ENCODE measurements at regions not wholly inside any gene's neighbourhood (a gene's known extent, or its start where the extent isn't known, plus 50 kb on each side); places are given as distances from the start of the nearest gene placed in this dataset.
"Not testable (repeated sequence)": the region's sequence is repeated elsewhere in the genome, so short reads cannot be mapped to it uniquely, and the experiment has no call there.

DNA sequence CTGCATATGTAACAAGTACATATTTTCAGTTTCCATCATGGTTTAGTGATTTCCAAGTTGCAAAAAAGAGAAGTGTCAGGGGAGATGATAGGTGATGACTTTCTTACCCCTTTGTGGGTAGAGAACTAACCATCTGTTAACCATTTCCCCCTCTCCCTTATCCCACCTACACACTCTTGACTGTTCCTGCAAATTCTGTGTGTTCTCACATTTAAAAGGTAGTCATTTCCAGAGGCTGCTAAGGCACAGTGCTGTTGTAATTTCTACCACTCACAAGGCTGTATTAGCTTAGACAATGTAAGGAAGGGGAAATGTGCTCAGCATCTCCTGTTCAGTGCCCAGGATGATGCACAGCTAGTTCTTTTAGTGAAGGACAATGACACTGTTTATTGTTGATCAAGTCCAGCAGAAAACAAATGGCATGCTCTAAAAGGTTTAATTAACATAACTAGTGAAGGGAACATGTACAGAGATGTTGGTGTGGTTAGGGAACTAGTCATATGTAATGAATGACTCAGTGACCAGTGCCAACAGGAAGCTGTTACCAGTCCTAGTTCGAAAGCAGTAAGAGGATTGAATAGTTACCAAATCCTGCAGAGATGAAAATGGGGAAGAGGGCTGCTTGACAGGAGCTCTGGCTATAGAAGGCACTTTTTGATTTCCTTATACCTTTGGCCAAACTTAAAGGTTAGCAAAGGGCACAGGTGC lies 165.1 kb downstream of the PLK2 start:
- no peak for DNase-seq

DNA sequence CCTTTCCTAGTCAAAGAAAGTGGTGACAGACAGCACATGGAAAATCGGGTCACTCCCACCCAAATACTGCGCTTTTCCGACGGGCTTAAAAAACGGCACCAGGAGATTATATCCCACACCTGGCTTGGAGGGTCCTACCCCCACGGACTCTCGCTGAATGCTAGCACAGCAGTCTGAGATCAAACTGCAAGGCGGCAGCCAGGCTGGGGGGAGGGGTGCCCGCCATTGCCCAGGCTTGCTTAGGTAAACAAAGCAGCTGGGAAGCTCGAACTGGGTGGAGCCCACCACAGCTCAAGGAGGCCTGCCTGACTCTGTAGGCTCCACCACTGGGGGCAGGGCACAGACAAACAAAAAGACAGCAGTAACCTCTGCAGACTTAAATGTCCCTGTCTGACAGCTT lies 171.6 kb downstream of the PLK2 start:
- DNase-seq = not testable (repeated sequence)

DNA sequence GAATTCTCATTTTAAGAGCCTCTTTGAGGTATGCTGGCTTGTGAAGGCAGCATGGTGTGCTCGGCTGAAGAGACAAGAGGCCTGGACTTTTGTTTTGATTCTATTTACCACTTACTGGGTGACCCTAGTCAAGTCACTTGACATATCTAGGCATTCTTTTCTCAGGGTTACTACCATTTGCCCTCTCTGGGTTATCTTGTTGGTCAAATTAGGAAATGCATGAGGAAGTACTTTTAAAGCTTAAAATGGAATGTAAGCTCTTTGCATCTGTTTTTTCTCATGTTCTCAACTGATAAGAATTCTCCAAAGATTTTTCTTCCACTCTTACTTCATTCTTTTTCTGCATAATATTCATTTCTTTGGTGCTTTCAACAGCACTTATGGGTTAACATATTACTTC lies 173.1 kb downstream of the PLK2 start:
- DNase-seq = no peak

DNA sequence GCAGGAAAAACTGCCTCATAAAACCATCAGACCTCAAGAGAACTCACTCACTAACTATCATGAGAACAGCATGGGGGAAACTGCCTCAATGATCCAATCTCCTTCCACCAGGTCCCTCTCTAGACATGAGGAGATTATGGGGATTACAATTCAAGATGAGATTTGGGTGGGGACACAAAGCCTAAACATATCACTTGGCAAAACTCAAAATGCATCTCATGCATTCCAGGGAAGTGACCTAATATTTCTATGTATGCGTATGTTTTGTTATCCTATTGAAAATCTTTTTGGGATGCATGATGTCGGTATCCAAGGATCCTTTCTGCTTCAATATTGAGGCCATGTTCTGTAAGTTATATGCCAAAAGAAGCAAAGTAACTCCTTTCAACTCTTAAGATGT lies 174.0 kb downstream of the PLK2 start:
- no peak for DNase-seq

DNA sequence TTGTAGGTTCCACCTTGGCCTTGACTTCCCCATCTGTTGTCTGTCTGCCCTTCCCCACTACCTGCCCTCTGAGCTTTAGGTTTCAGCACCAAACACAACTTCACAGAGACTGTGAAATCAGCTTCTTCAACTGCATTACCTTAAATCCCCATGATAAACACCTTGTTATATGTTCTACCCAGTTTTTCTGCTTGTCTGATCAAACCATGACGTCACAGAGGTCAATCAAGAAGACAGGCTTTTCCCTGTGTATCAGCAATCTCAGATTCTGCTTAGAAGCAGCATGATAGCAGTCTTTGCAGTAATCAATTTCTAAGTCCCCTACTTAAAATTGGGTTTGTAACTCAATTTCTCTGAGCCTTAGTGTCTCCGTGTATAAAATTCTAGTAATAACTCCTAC lies 175.0 kb downstream of the PLK2 start:
- no peak for DNase-seq

DNA sequence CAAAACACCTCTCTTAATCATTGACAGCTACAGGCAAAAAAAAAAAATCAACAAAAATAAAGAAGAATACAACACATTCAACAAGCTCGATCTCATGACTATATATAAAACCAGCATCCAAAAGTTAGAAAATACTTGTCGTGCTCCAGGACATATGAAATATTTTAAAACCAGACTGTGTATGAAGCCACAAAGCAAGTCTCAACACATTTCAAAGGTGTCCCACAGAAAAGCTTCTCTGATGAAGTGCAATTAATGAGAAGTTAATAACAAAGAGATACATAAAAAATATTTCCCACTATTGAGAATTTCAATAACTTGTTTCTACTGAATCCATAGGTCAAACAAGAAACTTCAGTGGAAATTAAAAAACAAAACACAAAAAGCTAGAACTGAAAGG lies 178.7 kb downstream of the PLK2 start:
- DNase-seq = no peak

DNA sequence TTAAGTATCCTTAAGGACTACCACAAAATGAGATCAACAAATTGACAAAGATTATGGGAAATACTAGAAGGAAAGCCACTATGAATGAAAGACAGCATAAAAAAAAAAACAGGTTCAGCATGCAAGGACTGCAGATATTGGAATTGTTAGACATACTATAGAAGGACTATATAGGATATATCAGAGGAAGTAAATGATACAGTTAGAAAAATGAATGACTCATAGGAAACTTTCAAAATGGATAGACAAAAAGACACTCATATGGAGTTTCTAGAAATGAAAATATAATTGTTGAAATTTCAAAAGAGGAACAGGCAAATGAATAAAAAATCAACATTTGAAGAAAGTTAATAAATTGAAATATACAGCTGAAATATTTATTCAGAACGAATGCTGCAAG lies 180.6 kb downstream of the PLK2 start:
- no peak for DNase-seq

DNA sequence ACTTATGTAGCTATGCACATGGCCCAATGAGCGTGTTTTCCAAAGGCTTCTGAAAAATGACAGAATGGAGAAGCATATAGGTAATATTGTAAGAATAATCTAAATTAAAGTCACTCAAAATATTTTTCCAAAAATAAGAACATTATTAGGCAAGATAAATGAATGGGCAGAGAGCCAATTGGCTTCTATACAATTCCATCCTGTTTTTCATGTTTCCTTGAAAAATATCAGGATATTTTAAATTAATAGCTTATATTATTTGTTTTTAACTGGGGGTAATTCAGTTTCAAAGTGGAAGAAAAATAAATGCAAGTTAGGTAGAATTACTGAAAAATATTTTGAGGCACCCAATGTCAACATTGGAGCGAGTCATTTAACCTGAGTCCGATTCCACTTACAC lies 183.5 kb downstream of the PLK2 start:
- DNase-seq = no peak

DNA sequence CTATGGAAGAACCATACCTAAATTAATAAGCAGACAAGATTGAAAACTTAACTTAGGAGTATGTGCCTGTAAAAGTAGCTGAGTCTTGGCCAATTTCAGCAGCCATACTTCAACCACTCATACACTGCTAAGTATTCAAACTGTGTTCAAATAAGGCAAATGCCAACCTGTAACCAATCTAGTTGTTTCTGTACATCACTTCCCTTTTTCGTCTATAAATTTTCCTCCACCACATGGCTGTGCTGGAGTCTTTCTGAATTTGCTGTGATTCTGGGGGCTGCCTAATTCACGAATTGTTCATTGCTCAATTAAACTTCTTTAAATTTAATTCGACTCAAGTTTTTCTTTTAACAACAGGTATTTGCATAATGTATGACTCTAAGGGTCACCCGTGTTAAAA lies 184.4 kb downstream of the PLK2 start:
- no peak for DNase-seq

DNA sequence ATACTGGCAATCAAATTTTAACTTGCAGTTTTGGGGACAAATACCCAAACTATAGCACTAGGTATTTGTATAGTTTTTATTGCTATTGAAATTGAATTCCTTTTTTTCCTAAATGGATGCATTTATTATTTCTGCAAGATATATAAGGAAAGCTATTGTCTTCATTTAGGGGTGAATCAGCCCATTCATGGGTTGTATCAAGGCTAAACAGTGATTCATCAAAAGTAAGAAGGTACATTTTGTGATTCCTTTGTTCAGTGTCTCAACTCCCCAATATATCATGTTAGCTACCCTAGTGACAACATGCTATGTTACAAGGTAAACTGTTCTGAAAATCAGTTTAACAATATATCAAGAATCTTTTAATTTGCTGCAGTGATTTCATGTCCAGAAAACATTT lies 185.7 kb downstream of the PLK2 start:
- no peak for DNase-seq

DNA sequence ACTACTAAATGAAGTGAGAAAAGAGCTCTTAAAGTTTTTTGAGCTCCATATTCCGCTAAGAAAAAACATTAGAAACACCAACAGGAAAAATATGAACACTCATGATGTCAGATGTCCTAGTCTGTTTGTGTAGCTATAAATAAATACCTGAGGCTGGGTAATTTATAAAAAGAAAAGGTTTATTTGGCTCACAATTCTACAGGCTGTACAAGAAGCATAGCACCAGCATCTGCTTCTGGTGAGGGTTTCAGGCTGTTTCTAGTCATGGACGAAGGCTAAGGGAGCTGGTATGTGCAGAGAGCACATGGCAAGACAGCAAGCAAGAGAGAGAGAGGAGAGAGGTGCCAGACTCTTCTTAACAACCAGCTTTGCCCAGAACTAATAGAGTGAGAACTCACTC lies 186.2 kb downstream of the PLK2 start:
- DNase-seq = no peak

DNA sequence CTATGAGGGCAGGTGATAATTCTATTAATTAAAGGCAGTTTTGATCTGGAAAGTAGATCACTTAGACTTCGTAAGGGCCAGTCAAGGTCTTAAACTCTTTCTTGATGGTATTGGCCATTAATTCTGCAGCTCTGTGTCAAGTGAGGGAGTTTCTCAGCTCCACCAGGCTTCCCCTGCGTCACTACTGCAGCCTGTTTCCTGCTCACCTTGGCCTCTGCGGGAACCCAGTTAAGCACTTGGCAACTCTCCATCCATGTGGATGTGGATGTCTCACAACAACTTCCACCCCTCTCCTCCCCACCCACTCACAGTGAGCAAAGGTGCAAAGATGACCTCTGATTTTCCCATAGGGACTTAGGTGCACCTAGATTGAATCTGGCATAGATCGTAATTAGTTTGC lies 191.6 kb downstream of the PLK2 start:
- DNase-seq = no peak

DNA sequence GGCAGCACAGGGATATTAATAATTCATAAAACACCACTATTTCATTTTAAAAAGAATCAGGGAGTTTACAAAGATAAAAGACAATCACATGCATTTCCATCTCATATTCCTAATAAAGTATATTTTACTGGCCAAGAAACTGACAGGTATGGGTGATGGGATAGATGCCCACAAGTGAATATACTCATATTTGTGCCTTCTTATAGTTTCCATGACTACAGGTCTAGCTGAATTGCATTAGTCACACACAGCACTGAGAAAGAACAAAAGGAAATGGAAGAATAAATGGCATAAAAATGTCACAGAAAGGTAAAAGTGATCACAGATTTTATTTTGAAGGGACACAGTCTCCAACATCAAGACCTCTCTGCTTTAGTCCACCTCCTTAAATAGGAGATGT lies 193.5 kb downstream of the PLK2 start:
- DNase-seq = no peak

DNA sequence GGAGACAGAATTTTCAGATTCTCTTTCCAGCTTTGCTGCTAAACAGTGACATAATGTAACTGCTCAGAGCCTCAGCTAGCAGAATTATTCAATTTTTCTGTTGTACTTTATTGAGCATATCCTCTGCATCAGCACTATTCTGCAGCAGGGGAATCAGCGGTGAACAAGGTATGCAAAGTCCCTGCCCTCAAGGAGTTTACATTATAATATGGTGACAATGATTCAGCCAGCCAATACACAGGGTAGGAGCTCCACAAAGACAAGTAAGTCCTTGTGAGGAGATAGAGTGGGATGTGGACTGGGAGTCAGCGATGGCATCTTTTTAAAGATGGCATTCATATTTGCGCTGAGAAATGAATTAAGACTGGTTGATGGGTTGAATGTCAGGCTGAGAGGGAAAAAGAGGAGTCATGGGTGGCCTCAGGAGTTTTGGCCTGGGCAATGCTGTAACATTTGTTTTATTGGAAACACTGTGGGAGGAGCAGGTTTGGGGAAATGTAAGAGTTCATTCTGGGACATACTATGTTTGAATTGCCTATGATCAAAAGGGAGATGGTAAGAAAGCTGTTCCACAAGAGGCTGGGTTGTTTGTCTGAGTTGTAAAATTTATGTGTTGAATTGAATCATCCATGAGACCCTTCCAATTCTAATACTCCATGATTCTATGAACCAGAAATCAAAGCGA lies 194.5 kb downstream of the PLK2 start:
- no peak for DNase-seq

DNA sequence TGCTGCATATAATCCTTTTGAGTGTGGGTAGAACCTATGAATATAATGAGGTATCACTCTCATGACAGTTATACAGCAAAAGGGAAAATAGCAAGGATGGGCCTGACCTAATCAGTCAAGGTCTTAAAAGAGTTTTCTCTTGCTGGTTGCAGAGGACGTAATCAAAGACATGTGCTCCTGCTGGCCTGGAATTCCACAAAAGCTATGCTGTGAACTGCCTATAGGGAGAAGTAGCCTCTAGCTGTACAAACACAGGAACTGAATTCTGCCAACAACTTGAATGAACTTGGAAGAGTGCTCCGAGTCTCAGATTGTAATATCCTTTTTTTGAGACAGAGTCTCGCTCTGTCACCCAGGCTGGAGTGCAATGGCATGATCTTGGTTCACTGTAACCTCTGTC lies 195.6 kb downstream of the PLK2 start:
- no peak for DNase-seq

DNA sequence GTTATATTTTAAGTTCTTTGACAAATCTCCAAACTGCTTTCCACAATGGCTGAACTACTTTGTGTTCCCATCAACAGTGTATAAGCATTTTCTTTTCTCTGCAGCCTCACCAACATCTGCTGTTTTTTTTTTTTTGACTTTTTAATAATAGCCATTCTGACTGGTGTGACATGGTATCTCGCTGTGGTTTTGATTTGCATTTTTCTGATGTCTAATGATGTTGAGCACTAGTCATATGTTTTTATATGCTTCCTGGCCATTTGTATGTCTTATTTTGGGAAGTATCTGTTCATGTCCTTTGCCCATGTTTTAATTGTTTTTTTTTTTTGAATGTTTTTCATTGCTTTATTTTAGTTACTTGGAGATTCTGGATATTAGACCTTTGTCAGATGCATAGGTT lies 196.6 kb downstream of the PLK2 start:
- DNase-seq = no peak

DNA sequence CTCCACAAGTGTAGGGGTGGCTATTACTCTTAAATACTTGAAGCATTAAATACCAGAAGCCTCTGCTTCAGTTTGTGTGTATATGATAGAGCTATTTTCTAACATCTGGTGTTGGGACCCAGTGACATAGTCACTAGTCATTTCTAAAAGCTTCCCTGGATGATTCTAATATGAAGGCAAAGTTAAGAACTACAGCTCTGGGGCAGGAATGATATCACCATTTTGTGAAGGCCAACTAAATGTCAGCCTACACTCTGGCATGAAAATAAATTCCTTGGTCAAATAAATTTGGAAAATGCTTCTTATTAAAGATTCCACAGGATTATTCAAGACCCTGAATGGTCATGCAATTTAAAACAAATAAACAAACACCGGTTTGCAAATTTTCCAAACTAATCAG lies 197.7 kb downstream of the PLK2 start:
- no peak for DNase-seq

DNA sequence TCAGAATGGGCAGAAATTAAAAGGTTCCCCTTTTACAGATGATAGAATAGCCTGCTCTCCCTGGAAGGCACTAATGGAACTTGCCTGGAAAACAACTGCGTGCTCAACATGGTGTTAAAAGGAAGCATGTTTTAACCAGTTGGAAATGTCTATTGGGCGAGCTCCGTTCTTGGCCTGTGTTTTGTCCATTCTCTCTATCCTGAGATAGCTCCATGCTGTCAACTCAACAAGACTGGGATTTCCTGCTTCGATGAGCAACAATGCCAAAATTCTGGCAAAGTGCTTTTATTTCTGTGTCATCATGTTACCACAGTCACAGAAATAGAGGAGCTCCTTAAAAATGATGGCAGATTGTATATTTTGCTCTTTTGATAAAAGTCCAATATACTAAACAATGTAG lies 198.3 kb downstream of the PLK2 start:
- DNase-seq = no peak

DNA sequence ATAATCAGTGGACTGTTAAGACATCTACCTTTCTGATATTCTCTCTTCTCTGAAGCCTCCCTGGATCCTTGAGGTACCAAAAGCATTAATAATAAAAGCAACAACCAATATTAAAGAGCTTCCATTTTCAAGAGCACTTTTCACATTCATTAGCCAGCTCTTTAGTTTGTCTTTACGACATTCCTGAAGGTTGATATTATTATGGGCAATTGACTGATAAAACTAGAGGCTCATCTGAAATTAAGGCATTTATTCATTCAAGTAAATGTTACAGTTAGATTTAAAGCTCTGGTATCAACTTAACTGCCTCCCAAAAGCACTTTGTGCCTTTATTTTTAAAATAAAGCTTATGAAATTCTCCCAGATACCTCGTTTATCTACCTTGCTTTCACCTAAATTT lies 199.6 kb downstream of the PLK2 start:
- DNase-seq = no peak

DNA sequence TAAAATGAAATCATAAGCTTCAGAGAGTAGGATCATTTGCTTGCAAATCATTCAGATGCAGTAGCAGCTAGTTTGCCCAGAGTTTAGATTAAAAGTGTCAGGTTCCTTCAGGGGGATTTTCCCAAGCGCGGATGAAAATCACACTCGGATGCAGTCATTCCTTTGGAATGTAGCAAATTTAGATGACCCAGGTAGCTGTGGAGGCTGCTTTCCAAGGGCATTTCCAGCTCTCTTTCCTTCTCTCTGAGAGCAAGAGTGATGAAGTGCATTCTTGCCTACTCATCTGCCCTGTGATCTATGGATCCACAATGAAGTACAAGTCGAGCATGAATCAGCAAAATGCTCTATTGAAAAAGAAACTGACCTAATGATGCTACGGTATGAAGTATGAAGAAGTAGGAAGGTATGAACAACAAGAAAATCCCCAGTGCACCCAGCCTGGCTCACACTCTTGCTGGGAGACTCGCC lies 200.2 kb downstream of the PLK2 start:
- DNase-seq = no peak

DNA sequence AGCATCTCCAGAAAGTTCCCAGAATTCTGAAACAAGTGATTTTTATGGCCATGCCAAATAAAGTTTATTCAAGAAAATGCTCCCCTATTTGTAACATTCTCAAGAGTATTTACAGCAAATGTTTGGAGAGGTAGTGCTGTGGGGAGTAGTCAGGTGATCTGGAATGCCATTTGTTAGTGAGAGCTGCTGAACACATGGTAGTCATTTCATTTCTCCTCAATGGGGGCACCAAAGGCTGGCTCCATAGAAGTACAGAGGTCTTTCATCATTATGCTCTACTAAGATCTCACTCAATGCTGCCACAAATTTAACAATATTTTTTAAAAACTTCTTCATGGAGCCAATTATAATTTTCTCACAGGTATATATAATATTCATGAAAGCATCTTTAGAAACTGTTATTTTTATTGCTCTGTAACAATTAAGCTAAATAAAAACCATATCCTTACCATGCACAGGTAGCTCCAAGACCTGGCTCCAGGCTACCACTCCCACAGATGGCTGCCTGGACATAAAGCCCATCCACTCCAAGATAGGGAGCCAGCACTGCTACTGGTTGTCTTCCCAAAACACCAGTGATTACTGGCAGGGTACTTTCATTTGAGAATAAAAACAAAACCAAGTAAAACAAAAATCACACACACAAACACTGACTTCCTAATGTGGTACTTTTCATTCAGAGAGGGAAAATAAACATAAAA lies 200.8 kb downstream of the PLK2 start:
- no peak for DNase-seq

DNA sequence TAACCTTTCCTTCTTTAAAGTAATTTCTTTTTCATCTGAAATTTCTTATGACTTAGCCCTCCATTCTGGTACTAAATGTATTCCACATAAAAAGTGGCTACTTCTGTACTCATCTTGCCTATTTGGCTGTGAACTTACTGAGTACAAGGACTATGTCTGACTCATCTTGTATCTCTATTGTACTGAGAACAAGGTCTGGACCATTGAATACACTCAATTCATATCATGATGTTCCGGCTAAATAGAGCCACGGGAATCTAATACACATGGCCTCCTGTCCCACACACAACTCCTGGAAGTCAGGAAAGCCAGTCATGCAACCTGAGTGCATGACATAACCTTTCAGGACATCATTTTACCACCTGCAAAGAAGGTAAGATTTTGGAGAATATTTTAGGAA lies 203.9 kb downstream of the PLK2 start:
- DNase-seq = no peak

DNA sequence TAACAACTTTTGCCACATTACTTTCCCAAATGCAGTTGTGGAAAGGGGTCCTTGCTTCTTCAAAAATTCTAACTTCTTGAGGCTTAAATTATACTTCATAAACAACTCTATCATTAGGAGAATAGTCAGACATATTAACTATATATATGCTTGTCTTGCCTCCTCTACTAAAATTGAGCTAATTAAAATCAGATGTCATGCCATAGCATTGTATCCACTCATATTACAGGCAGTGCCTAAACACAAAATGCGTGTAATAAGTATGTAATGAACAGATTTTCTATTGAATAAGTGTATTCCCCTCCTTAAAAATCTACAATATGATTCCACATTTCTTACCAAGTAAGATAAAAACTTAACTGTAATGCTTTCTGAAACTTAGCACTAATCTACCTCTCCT lies 204.5 kb downstream of the PLK2 start:
- DNase-seq = no peak

DNA sequence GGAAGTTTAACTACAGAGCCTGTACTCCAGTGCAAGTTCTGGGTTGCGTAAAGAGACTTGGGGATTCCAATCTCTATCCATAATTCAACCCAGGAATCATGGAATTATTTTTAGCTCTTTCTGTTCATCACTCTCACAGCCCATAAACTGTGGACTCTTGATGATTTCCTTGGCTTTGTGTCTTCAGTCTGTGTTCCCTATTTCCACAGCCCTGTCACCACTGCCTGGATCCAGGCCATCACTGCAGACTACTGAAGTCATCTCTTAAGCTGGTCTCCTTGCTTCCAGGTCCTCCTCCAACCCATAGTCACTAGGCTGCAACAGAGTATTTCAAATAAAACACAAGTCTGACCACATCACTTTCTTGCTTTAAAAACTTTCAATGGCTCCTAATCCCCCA lies 211.7 kb downstream of the PLK2 start:
- DNase-seq = no peak

Data from activated CD8-positive, alpha-beta memory T cell treated with anti-CD3 and anti-CD28 coated beads, Interleukin-2, amount 50 U/mL, for 4 hours (primary cell).